PFSK-1 (cell line): ENCODE measurements at regions not wholly inside any gene's neighbourhood (a gene's known extent, or its start where the extent isn't known, plus 50 kb on each side); places are given as distances from the start of the nearest gene placed in this dataset.

Experiments used
- FOXP2 ChIP-seq: optimal IDR thresholded peaks from 2 replicates; pipeline ENCODE3; 2011; ENCODE audit warnings: borderline replicate concordance, control low read depth, inconsistent platforms; ENCODE audit not compliant: insufficient read depth; ENCODE audit errors: extremely low read length, extremely low read depth
- POLR2AphosphoS5 ChIP-seq: IDR thresholded peaks from 2 replicates; pipeline ENCODE4 v1.6.1; 2012; ENCODE audit warnings: low read depth, mild to moderate bottlenecking, control low read depth, low read length, moderate library complexity
- REST ChIP-seq, 2 experiments: IDR thresholded peaks; 2 replicates each; pipeline versions ENCODE4 v1.6.1 to v1.8.0; 2011 to 2012; ENCODE audit warnings: low read depth in 2 of 2, low read length in 2 of 2, control low read depth in 1 of 2, inconsistent platforms in 1 of 2, mild to moderate bottlenecking in 1 of 2, moderate library complexity in 1 of 2; ENCODE audit not compliant: insufficient read depth in 1 of 2
- SIN3A ChIP-seq: IDR thresholded peaks from 2 replicates; pipeline ENCODE4 v1.6.1; 2012; ENCODE audit warnings: mild to moderate bottlenecking, low read length, moderate library complexity, borderline replicate concordance; ENCODE audit not compliant: insufficient read depth
- TAF1 ChIP-seq: IDR thresholded peaks from 2 replicates; pipeline ENCODE4 v1.6.1; 2012; ENCODE audit warnings: low read length, control low read depth, borderline replicate concordance; ENCODE audit not compliant: insufficient read depth

DNA sequence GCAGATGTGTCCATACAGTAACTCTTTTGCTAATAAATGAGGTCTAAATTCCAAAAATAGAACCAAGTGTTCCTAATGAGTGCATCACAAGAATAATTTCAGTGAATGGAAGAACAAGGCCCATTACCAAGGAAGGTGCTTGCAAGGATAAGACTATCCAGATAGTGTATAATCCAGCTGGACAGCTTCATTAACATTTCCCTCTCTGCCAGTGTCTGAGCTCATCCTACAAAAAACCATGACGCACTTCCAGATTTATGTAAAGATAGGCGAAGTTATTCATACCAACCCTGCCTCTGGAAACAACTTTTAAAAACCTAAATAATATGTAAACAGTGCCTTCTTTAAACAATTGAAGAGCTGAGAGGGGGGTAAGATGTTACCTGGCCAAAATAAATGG is 177.9 kb upstream of the STK26 start:
- TF ChIP-seq SIN3A (no peak), FOXP2 (no peak), POLR2AphosphoS5 (no peak), TAF1 (no peak), REST (IDR thresholded peaks at IDR 0.05; ENCODE audit: insufficient read depth in 1 of 2, low read depth in 2 of 2, low read length in 2 of 2) (no peak)

DNA sequence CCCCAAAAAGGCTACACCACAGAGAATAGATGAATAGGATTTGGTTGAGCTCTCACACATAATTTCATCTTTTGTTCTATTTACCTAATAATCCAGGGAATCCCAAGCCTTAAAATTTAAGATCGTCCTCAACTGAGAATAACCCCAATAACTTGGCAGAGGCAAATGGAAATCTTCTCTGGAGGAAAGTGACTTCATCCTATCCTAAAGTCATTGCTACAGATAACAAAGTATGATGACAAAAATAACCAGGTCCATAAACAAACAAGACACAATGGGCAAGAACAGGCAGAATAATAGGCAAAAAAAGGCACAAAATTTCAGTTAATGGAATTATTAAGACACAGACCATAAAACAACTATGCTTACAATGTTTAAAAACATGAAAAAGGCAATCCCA is 177.3 kb upstream of the STK26 start:
- no peak for TF ChIP-seq POLR2AphosphoS5
- TF ChIP-seq TAF1: no peak
- TF ChIP-seq REST (IDR thresholded peaks at IDR 0.05; ENCODE audit: insufficient read depth in 1 of 2, low read depth in 2 of 2, low read length in 2 of 2): no peak
- TF ChIP-seq FOXP2: no peak
- TF ChIP-seq SIN3A: no peak

DNA sequence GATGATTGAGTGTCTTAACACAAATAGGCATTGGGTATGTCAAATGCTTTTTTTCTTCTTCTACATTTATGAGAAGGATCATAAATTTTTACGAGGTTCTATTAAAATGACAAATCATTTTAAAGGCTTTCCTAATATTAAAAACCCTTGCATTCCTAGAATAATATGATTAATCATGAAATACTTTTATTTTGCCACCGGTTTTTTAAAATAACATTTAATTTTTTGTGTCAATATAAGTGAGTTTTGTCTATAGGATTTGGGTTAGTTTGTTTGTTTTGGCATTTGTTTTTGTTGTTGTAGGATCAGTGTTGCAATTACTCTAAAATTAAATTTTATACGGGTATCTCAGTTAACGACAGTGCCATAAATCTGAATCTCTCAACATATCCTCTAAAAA is 169.7 kb upstream of the STK26 start:
- TF ChIP-seq POLR2AphosphoS5 (no peak), FOXP2 (no peak), REST (IDR thresholded peaks at IDR 0.05; ENCODE audit: insufficient read depth in 1 of 2, low read depth in 2 of 2, low read length in 2 of 2) (no peak)

DNA sequence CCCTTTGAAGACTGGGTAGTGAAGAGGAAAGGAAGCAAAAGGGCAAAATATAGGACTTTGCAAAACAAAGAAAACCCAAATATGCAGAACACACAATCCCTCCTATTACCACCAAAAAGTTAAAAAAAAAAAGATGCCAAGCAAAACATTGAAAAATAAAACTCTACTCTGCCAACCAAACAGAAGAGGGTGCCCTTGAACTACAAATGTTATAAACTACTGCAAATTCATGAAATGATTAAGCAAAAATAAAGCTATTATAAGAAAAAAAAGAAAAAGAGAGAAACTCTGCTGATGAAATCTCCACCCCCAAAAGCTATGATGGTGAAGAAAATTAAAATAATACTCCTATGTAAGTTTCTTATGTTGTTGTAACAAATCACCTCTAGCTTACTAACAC is 168.5 kb upstream of the STK26 start:
- TF ChIP-seq SIN3A (no peak), REST (IDR thresholded peaks at IDR 0.05; ENCODE audit: insufficient read depth in 1 of 2, low read depth in 2 of 2, low read length in 2 of 2) (no peak), FOXP2 (no peak)

DNA sequence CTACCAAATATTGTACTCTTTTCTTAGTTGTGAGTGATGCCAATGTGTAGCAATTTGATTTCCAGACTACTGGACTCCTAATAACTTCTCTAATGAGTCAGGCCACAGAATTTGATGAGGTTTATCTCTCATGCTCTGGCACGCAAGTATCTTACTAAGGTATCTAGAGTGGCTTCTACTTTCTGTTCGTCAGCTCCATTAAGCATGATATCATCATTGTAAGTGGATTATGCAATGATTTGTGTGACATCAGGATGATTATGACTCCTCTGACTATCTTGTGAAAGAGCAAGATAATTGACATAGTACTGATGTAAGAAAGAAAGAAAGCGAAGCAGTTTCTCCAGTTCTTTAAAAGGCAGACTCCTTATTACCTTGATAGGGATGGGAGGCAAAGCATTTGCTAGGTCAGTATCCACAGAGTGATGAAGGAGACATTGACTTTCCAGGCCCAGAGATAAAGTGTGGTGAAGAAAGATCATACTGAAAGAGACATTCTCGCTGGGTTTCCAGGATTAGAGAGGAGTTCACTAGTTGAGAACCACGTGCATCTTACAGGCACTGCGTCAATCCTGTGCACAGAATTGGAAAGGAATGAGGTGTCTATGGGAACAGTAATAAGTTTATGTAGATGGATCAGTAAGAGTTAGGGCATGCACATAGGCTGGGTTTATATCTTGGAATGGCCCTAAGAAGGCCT is 161.9 kb upstream of the STK26 start:
- no peak for TF ChIP-seq TAF1
- no peak for TF ChIP-seq REST (IDR thresholded peaks at IDR 0.05; ENCODE audit: insufficient read depth in 1 of 2, low read depth in 2 of 2, low read length in 2 of 2)
- no peak for TF ChIP-seq POLR2AphosphoS5
- TF ChIP-seq FOXP2: no peak
- no peak for TF ChIP-seq SIN3A
